ENCODE measurements at regions not wholly inside any gene's neighbourhood (a gene's known extent, or its start where the extent isn't known, plus 50 kb on each side); places are given as distances from the start of the nearest gene placed in this dataset.

GRCh38 chr20:60454491-60454890, 496.3 kb downstream of the CDH26 start:
- H3K4me3 ChIP-seq (ENCODE audit: low read depth, low read length): no peak overlapping the region
- no peaks in the 10 kb centered on the region for H3K27me3 ChIP-seq (ENCODE audit: insufficient read depth, low read length)
- no peaks in the 10 kb centered on the region for H3K36me3 ChIP-seq (ENCODE audit: insufficient read depth, low read length)
- no peak overlapping the region for H3K27ac ChIP-seq (ENCODE audit: low read depth, low read length)
- H3K4me1 ChIP-seq (ENCODE audit: control insufficient read depth, insufficient read depth, low read length, unreplicated experiment): no peaks in the 10 kb centered on the region
- no peak overlapping the region for H2AFZ ChIP-seq (ENCODE audit: low read length, unreplicated experiment)
- H3K79me2 ChIP-seq (ENCODE audit: control insufficient read depth, insufficient read depth, low read length, unreplicated experiment): no peaks in the 10 kb centered on the region

GRCh38 chr20:60455272-60455671, 497.0 kb downstream of the CDH26 start:
- no peak overlapping the region for H3K27ac ChIP-seq (ENCODE audit: low read depth, low read length)
- no peak overlapping the region for H2AFZ ChIP-seq (ENCODE audit: low read length, unreplicated experiment)
- H3K27me3 ChIP-seq (ENCODE audit: insufficient read depth, low read length): no peaks in the 10 kb centered on the region
- no peak overlapping the region for H3K4me3 ChIP-seq (ENCODE audit: low read depth, low read length)
- H3K4me1 ChIP-seq (ENCODE audit: control insufficient read depth, insufficient read depth, low read length, unreplicated experiment): no peaks in the 10 kb centered on the region
- no peaks in the 10 kb centered on the region for H3K79me2 ChIP-seq (ENCODE audit: control insufficient read depth, insufficient read depth, low read length, unreplicated experiment)
- no peaks in the 10 kb centered on the region for H3K36me3 ChIP-seq (ENCODE audit: insufficient read depth, low read length)

DNA sequence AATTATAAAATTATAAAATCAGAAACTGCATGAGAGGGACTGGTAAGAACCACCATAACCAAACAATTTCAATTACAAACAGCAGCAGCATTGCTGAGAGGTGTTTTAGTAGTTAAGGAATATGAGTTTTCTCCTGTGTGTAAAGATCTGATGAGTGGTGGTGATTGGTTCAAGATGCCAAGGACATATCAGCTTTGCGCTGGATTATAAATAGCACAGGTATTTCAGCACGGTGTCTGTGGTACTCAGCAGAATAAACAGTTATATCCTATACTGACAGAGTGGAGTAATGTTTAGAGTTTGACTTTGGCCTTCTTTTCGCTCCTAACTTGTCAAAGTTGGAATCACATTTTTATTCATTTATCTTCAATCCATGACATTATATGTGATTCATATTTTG, 501.0 kb downstream of the CDH26 start:
- H3K4me1 ChIP-seq (ENCODE audit: control insufficient read depth, insufficient read depth, low read length, unreplicated experiment): no peaks in the 10 kb centered on the region
- H3K27me3 ChIP-seq (ENCODE audit: insufficient read depth, low read length): no peaks in the 10 kb centered on the region
- H3K79me2 ChIP-seq (ENCODE audit: control insufficient read depth, insufficient read depth, low read length, unreplicated experiment): no peaks in the 10 kb centered on the region
- no peak overlapping the region for H3K4me3 ChIP-seq (ENCODE audit: low read depth, low read length)
- no peak overlapping the region for H2AFZ ChIP-seq (ENCODE audit: low read length, unreplicated experiment)
- H3K36me3 ChIP-seq (ENCODE audit: insufficient read depth, low read length): no peaks in the 10 kb centered on the region
- no peak overlapping the region for H3K27ac ChIP-seq (ENCODE audit: low read depth, low read length)

DNA sequence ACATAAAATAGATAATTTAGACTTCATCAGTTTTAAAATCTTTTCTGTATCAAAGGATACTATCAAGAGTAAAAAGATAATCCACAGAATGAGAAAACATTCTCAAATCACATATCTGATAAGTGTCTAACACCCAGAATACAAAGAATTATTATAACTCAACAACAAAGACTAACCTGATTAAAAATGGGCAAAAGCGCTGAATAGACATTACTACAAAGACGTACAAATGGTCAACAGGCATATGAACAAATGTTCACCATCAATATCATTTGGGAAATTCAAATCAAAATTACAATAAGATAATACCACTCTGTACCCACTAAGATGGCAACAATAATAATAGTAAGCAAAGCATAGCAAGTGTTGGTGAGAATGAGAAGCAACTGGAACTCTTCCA, 503.8 kb downstream of the CDH26 start:
- no peaks in the 10 kb centered on the region for H3K36me3 ChIP-seq (ENCODE audit: insufficient read depth, low read length)
- H3K27me3 ChIP-seq (ENCODE audit: insufficient read depth, low read length): no peaks in the 10 kb centered on the region
- no peaks in the 10 kb centered on the region for H3K79me2 ChIP-seq (ENCODE audit: control insufficient read depth, insufficient read depth, low read length, unreplicated experiment)
- no peak overlapping the region for H3K27ac ChIP-seq (ENCODE audit: low read depth, low read length)
- no peak overlapping the region for H3K4me3 ChIP-seq (ENCODE audit: low read depth, low read length)
- H3K4me1 ChIP-seq (ENCODE audit: control insufficient read depth, insufficient read depth, low read length, unreplicated experiment): no peaks in the 10 kb centered on the region
- H2AFZ ChIP-seq (ENCODE audit: low read length, unreplicated experiment): no peak overlapping the region

DNA sequence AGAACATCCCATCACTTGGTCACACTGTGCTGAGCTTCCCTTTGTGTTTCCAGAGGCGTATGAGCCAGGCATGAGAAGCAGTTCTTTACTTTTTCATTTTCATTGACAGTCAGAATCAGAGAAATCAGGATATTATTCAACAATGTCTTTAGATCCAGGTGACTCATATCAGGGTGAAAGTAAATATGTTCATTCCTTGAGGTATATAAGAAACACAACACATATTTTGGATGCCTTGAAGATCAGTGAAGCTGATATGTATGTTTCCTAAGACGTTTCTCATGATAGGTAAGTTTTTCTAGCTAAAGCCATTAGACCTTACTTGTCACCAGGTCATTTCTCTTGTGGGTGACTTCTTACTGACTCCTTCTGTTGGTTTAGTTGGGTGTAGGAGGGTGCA, 505.6 kb downstream of the CDH26 start:
- Histone ChIP-seq H2AFZ (ENCODE audit: low read length, unreplicated experiment) (no peak overlapping the region), H3K4me3 (ENCODE audit: low read depth, low read length) (no peak overlapping the region), H3K4me1 (ENCODE audit: control insufficient read depth, insufficient read depth, low read length, unreplicated experiment) (no peaks in the 10 kb centered on the region), H3K27me3 (ENCODE audit: insufficient read depth, low read length) (no peaks in the 10 kb centered on the region), H3K36me3 (ENCODE audit: insufficient read depth, low read length) (no peaks in the 10 kb centered on the region), H3K27ac (ENCODE audit: low read depth, low read length) (no peak overlapping the region), H3K79me2 (ENCODE audit: control insufficient read depth, insufficient read depth, low read length, unreplicated experiment) (no peaks in the 10 kb centered on the region)

- Histone ChIP-seq H3K4me1 (ENCODE audit: control insufficient read depth, insufficient read depth, low read length, unreplicated experiment) (no peaks in the 10 kb centered on the region), H3K79me2 (ENCODE audit: control insufficient read depth, insufficient read depth, low read length, unreplicated experiment) (no peaks in the 10 kb centered on the region), H3K36me3 (ENCODE audit: insufficient read depth, low read length) (no peaks in the 10 kb centered on the region), H3K27me3 (ENCODE audit: insufficient read depth, low read length) (no peaks in the 10 kb centered on the region), H3K4me3 (ENCODE audit: low read depth, low read length) (no peak overlapping the region), H3K27ac (ENCODE audit: low read depth, low read length) (no peak overlapping the region), H2AFZ (ENCODE audit: low read length, unreplicated experiment) (no peak overlapping the region)
These were observed 507.2 kb downstream of the CDH26 start for GRCh38 chr20:60465439-60465838.

- H3K27ac ChIP-seq (ENCODE audit: low read depth, low read length): no peak overlapping the region
- H3K4me1 ChIP-seq (ENCODE audit: control insufficient read depth, insufficient read depth, low read length, unreplicated experiment): no peaks in the 10 kb centered on the region
- H2AFZ ChIP-seq (ENCODE audit: low read length, unreplicated experiment): no peak overlapping the region
- no peaks in the 10 kb centered on the region for H3K79me2 ChIP-seq (ENCODE audit: control insufficient read depth, insufficient read depth, low read length, unreplicated experiment)
- H3K27me3 ChIP-seq (ENCODE audit: insufficient read depth, low read length): no peaks in the 10 kb centered on the region
- no peaks in the 10 kb centered on the region for H3K36me3 ChIP-seq (ENCODE audit: insufficient read depth, low read length)
- no peak overlapping the region for H3K4me3 ChIP-seq (ENCODE audit: low read depth, low read length)
These were observed 507.9 kb downstream of the CDH26 start for GRCh38 chr20:60465993-60466686.

DNA sequence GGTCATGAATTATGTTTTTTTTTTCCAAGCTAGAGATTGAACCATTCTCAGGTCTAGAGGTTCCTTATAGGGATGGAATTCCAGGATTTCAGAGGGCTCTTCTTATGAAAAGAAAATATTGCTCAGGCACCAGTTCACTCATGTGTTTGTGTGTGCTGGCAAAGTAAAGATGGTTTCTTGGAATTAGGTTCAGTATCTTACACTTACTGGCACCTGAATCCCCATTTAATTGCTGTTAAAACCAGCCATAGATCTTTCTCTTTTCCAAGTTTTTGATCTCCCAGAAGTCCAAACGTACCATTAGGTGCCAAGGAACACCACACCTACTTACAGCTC, 508.4 kb downstream of the CDH26 start:
- no peak overlapping the region for H3K27ac ChIP-seq (ENCODE audit: low read depth, low read length)
- no peaks in the 10 kb centered on the region for H3K36me3 ChIP-seq (ENCODE audit: insufficient read depth, low read length)
- H3K27me3 ChIP-seq (ENCODE audit: insufficient read depth, low read length): no peaks in the 10 kb centered on the region
- no peaks in the 10 kb centered on the region for H3K4me1 ChIP-seq (ENCODE audit: control insufficient read depth, insufficient read depth, low read length, unreplicated experiment)
- H3K4me3 ChIP-seq (ENCODE audit: low read depth, low read length): no peak overlapping the region
- H2AFZ ChIP-seq (ENCODE audit: low read length, unreplicated experiment): no peak overlapping the region
- H3K79me2 ChIP-seq (ENCODE audit: control insufficient read depth, insufficient read depth, low read length, unreplicated experiment): no peaks in the 10 kb centered on the region

DNA sequence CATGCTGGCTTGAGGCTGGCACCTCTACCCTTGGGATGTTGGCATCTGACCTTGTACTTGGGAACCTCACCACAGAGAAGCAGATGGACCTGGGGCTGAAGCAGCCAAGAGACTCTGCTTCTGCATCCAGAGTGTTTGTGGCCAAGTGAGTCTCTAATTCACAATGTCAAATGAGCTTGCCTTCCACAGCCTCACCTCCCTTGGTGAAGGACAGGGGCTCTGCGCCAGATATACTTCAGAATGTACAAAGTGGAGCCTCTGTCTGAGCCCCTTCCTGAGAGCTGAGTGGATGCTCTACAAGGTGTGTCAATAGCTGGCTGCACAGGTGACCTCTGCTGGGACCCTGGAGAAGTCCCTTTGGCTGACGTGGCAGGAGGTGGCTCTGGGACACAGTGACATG, 508.9 kb downstream of the CDH26 start:
- Histone ChIP-seq H3K4me3 (ENCODE audit: low read depth, low read length) (no peak overlapping the region), H3K27ac (ENCODE audit: low read depth, low read length) (no peak overlapping the region), H2AFZ (ENCODE audit: low read length, unreplicated experiment) (no peak overlapping the region), H3K36me3 (ENCODE audit: insufficient read depth, low read length) (no peaks in the 10 kb centered on the region), H3K27me3 (ENCODE audit: insufficient read depth, low read length) (no peaks in the 10 kb centered on the region), H3K4me1 (ENCODE audit: control insufficient read depth, insufficient read depth, low read length, unreplicated experiment) (no peaks in the 10 kb centered on the region), H3K79me2 (ENCODE audit: control insufficient read depth, insufficient read depth, low read length, unreplicated experiment) (no peaks in the 10 kb centered on the region)

- Histone ChIP-seq H3K27me3 (ENCODE audit: insufficient read depth, low read length) (no peaks in the 10 kb centered on the region), H3K4me3 (ENCODE audit: low read depth, low read length) (no peak overlapping the region), H3K4me1 (ENCODE audit: control insufficient read depth, insufficient read depth, low read length, unreplicated experiment) (no peaks in the 10 kb centered on the region), H3K27ac (ENCODE audit: low read depth, low read length) (no peak overlapping the region), H2AFZ (ENCODE audit: low read length, unreplicated experiment) (no peak overlapping the region), H3K36me3 (ENCODE audit: insufficient read depth, low read length) (no peaks in the 10 kb centered on the region), H3K79me2 (ENCODE audit: control insufficient read depth, insufficient read depth, low read length, unreplicated experiment) (no peaks in the 10 kb centered on the region)
These were observed 509.5 kb downstream of the CDH26 start for GRCh38 chr20:60467771-60468170.

- Histone ChIP-seq H2AFZ (ENCODE audit: low read length, unreplicated experiment) (no peak overlapping the region), H3K27ac (ENCODE audit: low read depth, low read length) (no peak overlapping the region), H3K4me1 (ENCODE audit: control insufficient read depth, insufficient read depth, low read length, unreplicated experiment) (no peaks in the 10 kb centered on the region), H3K4me3 (ENCODE audit: low read depth, low read length) (no peak overlapping the region), H3K79me2 (ENCODE audit: control insufficient read depth, insufficient read depth, low read length, unreplicated experiment) (no peaks in the 10 kb centered on the region), H3K27me3 (ENCODE audit: insufficient read depth, low read length) (no peaks in the 10 kb centered on the region), H3K36me3 (ENCODE audit: insufficient read depth, low read length) (no peaks in the 10 kb centered on the region)
These were observed 511.6 kb downstream of the CDH26 start for GRCh38 chr20:60469829-60470228.

Data from ACC112 (cell line).